ENCODE measurements at regions not wholly inside any gene's neighbourhood (a gene's known extent, or its start where the extent isn't known, plus 50 kb on each side); places are given as distances from the start of the nearest gene placed in this dataset.
"Not testable (repeated sequence)": the region's sequence is repeated elsewhere in the genome, so short reads cannot be mapped to it uniquely, and the experiment has no call there.

DNA sequence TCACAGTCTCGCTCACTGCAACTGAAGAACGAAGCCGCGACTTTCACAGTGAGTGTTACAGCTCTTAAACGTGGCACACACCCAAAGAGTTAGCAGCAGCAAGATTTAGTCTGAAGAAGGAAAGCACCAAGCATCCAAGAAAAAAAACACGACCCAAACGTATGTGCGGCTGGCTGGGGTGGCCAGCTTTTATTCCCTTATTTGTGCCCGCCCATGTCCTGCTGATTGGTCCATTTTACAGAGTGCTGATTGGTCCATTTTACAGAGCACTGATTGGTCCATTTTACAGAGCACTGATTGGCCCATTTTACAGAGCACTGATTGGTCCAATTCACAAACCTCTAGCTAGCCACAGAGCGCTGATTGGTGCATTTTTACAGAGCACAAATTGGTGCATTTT is 323.0 kb upstream of the ATP10A start:
- not testable (repeated sequence) for DNase-seq (ENCODE audit: low read depth, low spot score)

DNA sequence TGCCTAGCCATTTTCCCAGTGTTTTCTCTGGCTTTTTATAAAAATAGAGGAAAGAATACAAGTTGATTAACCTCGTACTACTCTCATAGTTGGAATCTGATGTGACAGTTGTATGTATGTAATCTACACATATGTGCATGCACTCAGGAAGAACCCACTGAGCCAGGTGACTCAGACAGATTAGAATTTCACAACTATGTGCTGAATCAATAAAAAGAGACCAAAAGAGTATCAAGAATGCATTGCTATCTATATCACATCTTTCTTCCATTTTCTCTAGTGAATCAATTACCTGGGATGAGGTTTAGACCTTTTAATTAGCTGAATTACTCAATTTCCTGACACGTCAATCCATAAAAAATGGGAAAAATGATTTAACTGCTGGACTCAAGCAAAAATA is 319.3 kb upstream of the ATP10A start:
- DNase-seq (ENCODE audit: low read depth, low spot score), result no peak

DNA sequence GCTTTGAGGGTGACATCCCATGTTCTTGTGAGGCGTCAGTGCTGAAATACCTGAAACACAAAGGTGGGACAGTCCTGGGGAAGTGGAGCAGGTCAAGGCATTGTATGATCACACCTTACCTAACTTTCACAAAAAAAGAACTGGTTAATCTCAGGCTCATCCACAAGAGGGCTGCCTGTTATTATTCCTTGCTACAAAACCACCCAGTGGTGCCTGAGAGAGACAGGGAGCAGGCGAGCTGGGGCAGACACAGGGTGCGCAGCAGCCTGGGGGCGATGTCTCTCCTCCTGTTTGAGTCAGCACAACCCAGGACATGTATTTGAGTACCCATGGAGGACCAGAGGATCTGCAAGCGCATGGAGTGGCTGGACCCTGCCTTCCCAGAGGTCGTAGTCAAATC is 316.8 kb upstream of the ATP10A start:
- DNase-seq (ENCODE audit: low read depth, low spot score), result no peak

DNA sequence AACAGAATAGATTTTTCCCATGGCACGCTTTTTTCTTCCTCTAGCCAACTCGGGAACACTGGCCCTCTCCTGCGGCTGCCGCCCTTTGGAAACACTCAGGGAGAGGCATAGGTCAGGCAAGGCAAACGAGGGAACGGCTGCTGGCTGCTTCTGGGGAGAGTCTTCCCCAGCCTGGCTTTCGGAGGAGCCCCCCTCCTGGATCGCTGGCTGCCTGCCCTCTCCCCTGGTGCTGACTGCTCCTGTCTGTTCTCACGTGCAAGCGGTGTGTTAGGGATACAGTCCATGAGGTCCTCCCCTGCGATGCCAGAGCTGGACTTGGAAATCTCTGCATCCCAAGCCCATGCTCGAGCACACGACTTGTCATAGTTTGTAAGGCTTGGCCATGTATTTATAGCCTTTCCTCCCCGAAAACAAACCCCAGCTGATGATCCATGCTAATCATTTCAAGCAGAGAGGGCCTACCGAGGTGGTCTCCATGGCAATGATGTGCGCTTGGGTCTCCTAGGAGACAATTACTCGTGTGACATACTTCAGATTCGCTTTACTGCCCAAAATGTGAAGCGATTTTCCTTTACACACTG is 315.6 kb upstream of the ATP10A start:
- DNase-seq (ENCODE audit: low read depth, low spot score), result no peak

DNA sequence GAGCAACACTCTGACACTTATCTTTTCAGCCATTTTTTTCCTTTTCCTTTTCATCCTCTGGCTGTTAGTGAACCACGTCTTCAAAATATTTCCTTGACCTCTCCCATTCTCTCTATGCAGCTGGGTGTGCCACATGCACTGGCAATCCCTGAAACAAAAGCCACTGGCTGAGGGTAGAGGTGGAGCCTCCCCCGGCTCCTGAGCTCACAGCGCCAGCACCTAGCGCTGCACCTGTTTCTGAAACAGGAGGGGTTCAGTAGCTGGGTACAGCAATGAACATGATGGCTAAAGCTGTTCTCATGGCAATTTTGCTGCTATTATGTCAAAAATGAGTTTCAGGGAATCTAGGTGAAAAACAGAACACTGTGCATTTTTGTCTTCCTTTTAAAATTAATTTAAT is 314.7 kb upstream of the ATP10A start:
- DNase-seq (ENCODE audit: low read depth, low spot score), result no peak

DNA sequence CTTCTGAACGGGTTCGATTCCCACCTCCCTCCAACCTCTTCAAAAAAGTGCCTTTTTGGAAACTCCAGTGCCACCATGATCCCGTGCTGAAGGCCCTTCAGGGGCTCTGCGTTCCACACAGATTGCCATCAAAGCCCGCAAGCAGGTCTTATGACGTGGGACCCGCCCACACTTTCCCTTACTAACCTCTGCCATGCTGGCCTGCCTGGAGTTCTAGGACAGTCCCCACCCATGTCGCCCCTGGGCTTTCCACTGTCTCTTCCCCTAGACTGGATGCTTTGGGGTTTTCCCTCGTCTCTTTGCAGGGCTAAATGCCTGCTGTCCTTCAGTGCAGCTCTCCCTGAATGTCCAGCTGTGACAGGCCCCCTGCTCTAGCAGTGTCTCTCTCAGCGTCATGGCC is 313.7 kb upstream of the ATP10A start:
- DNase-seq (ENCODE audit: low read depth, low spot score), result no peak

DNA sequence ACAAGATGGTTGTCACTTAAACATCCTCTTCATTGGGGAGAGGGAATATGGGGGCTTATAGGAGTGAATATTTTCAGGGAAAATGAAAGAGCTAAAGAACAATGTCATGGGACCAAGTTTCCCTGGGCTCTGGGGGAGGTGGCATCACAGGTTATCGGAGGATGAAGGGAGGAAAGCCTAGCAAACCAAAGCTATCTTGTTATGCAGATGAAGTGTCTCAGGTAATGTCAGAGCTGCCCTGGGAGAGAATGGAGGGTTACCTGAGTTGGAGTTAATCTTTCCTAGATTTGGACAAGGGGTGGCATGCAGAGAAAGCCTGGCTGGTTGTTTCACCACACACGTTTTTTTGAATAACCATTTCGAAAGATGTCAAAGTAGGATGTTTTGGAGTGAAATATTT is 308.1 kb upstream of the ATP10A start:
- DNase-seq (ENCODE audit: low read depth, low spot score), result no peak

DNA sequence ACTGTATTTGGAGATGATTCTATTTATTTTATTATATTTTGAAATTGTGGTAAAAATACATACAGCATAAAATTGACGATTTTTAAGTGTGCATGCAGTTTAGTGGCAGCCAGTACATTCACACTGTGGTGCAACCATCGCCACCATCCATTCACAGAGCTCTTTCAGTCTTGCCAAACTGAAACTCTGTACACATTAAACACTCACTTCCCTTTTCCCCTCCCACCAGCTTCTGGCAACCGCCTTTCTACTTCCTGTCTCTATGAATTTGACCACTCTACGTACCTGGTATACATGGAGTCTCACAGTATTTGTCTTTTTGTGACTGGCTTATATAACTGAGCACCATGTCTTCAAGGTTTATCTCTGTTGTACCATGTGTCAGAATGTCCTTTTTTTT is 303.3 kb upstream of the ATP10A start:
- DNase-seq (ENCODE audit: low read depth, low spot score), result no peak

DNA sequence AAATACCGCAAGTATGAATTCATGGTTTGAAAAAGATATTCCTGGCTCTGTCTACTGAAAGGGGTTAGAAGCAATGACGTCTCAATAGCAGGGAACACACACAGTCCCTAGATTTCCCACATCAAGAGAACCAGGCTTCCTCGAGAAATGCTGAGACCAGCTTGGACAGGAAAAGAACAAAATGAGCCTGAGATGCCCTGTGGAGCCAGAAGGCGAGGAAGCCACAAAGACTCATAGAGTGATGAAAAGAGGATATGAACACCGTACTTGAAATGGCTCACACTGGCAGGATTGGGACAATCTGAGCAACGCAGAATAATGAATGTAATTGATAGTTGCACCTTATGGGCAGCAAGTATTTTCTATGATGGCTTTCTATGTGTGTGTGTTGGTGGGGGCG is 302.4 kb upstream of the ATP10A start:
- DNase-seq (ENCODE audit: low read depth, low spot score), result no peak

DNA sequence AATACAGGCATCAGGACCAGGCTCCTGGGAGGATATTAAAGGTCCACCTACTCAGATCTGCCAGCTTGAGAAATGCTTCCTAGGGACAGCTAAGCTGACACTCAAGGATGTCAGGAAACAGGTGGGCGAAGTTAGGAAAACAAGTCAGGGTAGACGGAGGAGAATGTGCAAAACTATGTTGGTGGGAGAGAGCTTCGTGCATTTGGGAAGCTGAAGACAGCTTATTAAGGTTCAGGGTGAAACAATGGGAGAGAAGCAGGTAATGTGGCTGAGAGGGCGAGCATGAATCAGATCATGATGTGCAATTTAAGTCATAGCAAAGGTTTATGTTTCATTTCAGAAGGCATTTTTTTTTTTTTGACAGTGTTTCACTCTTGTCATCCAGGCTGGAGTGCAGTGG is 297.2 kb upstream of the ATP10A start:
- no peak for DNase-seq (ENCODE audit: low read depth, low spot score)

DNA sequence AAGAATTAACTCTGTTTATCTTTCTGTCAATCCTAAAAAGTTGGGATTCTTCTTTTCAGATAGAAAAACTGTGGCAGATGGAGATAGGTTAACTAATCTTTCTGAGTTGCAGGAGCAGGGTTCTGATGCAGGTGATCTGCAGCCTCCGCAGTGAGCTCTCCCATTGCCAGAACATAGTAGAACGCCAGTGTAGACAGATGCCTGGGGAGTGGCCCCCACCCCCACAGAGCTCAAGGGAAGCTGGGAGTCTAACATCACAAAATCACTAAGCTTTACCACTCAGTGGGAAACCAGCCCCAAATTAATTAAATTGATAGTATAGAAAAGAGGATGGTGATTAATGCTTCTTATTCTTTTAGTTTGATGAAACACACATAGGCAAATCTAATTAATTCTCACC is 295.0 kb upstream of the ATP10A start:
- no peak for DNase-seq (ENCODE audit: low read depth, low spot score)

DNA sequence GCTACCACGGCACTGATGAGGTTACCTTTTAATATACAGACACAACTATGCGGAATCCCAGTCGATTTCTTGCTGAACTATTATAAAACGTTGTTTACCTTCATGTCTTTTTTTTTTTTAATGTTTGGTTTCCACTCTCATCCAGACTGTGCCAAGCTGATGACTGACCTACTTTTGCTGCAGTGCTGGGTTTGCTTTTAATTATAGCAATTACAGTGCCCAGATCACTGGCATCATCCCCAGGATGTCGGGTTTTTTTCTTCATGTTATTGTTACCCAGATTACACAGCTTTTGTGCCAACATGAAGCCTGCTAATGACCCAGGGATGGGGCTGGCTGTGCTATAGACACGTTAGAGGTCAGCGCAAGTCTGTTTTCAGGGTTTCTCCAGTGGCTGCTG is 294.0 kb upstream of the ATP10A start:
- no peak for DNase-seq (ENCODE audit: low read depth, low spot score)

DNA sequence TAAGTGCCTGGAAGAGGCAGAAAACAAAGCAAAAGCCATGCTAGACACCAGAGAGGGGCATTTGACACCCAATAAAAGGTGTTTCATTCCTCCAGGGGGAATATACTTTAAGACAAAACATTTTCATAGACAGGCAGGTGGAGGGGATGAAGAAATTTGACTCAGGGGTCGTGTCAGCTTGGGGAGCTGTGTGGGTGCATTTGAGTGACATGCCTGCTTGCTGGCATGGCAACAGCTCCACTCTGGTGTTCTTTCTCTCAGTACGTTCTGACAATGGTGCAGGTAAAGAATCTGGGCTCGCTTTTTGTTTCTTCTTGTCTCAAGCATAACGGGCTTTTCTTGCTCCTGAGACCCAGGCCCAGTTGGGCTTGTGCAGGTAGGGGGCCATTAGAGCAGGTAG is 292.9 kb upstream of the ATP10A start:
- DNase-seq (ENCODE audit: low read depth, low spot score), result no peak

DNA sequence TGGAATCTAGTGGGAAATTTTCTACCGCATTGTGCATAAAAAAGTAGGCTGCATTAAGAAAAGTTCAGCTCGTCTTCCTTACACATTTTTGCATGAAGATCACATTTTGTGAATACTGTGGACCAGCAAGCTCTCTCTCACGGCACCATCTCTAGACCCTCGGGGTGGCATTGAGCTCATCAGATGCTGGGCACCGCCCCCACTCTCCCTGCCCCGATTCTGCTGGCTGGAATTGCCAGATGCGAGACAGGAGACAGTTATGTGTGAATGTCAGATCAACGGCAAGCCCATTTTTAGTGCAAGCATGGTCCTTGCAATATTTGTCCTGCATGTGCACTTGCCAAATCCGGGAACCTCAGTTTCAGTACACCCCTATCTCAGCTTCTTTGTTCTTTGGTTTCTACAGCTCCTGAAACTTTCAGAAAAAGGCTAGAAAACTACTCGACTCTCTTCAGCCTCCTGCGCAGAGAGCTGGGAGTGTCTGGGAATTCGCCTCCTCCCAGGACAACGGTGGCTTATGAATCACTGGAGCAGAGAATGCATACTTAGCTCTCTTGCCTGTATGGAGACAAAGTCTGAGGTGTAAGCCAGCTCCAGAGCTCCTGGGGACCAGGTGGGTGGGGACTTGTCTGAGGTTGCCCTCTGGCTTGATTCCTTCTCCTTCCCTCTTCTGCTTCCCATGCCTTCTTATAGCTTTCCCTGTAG is 285.2 kb upstream of the ATP10A start:
- no peak for DNase-seq (ENCODE audit: low read depth, low spot score)

DNA sequence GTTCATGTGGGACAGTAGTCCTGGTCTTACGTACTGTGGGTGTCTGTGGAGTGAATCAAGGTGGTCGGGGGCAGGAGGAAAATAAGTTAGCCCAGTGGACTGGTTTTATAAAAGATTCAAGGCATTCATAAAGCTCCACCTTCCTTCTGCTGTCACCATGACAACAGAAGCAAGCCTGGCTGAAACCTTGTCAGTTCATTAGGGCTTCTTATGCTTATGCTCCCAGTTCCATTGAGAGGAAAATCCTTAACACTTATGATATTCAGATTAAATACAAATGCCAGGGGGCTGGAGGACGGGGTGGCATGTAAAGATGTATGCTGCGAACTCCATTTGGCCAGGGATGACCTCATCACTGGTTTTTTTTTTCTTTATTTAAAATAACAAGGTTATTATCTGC is 283.1 kb upstream of the ATP10A start:
- DNase-seq (ENCODE audit: low read depth, low spot score), result no peak

DNA sequence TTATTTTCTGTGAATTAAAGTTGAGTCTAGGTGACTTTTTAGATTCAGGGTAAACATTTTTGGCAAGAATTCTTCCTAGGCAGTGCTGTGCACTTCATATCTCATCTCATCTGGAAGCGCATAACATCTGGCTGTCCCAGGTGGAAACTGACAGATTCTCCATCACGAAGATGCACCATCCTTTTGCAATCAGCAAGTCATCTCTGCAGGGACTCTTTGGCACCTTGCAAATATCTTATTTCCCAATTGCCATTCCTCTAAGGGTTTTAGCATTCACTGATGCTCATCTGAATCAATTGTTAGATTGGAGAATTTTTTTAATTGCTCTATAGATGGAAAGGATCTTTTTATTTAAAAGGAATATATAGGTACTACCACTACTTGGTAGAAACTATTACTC is 282.7 kb upstream of the ATP10A start:
- no peak for DNase-seq (ENCODE audit: low read depth, low spot score)

DNA sequence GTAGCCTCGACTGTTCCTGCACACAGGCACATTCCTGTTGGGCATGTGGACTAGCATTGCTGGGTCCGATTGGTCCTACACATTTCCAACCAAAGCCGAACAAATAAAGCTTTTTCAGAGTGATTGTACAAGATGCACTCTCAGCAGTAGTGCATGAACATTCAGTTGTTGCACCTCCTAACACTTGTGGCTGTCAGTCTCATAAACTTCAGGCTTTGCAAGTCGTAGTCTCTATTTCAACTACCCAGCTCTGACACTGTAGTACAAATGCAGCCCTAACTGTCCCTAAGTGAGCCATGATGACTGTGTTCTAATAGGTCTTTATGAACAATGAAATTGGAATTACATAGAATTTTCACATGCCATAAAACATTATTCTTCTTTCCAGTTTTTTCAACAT is 281.7 kb upstream of the ATP10A start:
- DNase-seq (ENCODE audit: low read depth, low spot score), result no peak

DNA sequence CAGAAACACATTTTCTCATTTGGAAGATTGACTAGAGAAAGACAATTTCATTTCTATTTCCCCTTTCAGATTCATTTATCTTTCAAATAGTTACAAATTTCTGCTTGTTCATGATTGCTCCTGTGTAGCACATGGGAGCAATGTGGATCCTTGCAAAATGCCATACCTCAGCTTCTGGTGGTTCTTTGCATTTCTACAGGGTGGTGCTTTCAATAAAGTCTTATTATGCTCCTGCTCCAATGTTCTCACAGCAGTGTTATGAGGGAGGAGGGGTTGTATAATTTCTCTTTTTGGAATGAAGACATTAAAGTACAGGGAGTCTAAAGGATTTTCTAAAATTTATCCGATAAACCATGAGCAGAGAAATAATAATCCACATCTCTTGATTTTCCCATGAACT is 280.1 kb upstream of the ATP10A start:
- DNase-seq (ENCODE audit: low read depth, low spot score), result no peak

DNA sequence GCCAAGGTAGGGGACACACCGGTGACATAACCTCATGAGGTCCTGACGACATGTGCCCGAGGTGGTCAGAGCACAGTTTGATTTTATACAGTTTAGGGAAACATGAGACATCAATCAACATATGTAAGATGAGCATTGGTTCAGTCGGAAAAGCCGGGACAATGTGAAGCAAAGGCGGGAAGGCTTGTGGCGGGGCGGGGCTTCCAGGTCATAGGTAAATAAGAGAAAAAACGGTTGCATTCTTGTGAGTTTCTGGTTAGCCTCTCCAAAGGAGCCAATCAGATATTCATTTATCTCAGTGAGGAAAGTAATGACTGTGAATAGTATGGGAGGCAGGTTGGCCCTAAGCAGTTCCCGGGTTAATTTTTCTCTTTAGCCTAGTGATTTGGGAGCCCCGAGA is 271.7 kb upstream of the ATP10A start:
- DNase-seq (ENCODE audit: low read depth, low spot score), result no peak

DNA sequence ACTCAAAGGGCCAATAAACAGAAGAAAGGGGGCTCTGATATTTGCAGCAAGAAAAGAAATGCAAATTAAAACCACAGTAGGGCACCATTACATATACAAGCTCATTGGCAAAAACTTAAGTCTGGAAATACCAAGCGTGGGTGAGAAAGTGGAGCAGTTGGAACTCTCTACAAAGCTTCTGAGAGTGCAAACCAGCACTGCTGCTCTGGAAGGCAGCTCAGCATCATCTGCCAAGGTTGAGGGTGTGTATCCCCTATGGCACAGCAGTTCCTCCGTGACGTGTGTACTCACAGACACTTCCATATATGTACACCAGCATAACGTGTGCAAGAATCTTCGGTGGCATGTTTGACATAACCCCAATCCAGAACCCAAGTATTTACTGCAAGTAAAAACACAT is 271.0 kb upstream of the ATP10A start:
- no peak for DNase-seq (ENCODE audit: low read depth, low spot score)

DNA sequence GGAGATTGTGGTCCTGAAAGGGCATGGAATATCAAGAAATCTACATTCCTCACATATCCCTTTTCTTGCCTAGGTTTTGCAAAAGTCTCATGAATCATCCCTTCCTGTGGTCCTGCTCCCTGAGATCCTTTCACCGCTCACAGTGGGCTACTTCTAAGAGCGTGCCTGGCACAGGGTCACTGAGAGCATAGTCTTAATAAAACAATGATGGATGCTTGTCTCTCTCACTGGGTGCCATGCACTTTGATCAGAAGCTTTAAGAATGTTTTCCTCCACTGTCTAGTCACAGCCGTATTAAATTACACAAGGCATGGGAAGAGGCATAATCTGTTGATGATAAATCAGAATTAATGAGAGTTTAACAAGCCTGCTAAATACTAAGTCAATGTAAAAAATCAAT is 269.7 kb upstream of the ATP10A start:
- no peak for DNase-seq (ENCODE audit: low read depth, low spot score)

DNA sequence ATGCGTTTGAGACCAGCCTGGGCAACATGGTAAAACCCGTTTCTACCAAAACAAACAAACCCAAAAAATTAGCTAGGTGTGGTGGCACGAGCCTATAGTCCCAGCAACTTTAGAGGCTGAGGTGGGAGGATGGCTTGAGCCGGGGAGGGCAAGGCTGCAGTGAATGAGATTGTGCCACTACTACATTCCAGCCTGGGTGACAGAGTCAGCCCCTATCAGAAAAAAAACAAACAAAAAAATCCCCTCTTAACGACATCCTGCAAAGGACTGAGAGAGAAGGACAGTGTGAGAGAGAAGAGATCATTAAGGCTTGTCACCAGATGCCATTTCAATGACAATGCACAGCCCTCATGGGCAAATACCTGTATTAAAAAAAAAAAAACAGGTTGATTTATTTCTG is 266.7 kb upstream of the ATP10A start:
- DNase-seq (ENCODE audit: low read depth, low spot score), result no peak

DNA sequence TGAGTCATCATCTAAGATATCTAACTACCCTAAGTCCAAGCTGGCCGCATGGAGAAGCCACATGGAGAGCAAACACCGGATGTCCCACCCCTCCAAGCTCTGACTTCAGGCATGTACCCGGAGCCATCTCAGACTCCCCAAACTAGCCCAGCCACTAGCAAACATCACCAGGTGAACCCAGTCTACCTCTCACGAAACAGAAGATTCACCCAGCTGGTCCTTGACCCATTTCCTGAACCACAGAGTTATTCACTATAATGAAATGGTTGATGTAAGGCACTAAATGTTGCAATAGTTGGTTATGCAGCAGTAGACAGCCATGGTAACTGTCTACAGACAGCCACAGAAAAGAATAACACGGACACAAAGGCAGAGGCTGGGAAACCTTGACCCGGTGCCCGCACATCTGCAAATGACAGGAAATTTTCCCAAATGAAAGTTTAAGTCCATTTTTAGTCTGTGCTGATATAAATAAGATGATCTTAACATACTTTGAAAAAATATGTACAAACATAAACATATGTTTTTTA is 265.5 kb upstream of the ATP10A start:
- DNase-seq (ENCODE audit: low read depth, low spot score), result no peak

Data from smooth muscle cell of the brain vasculature (primary cell).